Nephron (organoid): ENCODE measurements at regions not wholly inside any gene's neighbourhood (a gene's known extent, or its start where the extent isn't known, plus 50 kb on each side); places are given as distances from the start of the nearest gene placed in this dataset.
"Not testable (repeated sequence)": the region's sequence is repeated elsewhere in the genome, so short reads cannot be mapped to it uniquely, and the experiment has no call there.

Experiments
- H3K27ac Mint-ChIP-seq, 3 experiments: 2 replicates each; pipeline ENCODE4 v1.8.0; 2020; ENCODE audit warnings: mixed read lengths in 3 of 3, mild to moderate bottlenecking in 2 of 3, moderate library complexity in 1 of 3
- H3K27me3 Mint-ChIP-seq: 2 replicates; pipeline ENCODE4 v1.8.0; 2021; ENCODE audit warnings: low read depth, mild to moderate bottlenecking, moderate library complexity, mixed read lengths
- H3K36me3 Mint-ChIP-seq: 2 replicates; pipeline ENCODE4 v1.8.0; 2020; ENCODE audit warnings: low read depth, mixed read lengths
- H3K4me1 Mint-ChIP-seq: 2 replicates; pipeline ENCODE4 v1.8.0; 2020; ENCODE audit warnings: mixed read lengths
- H3K4me3 Mint-ChIP-seq, 3 experiments: 2 replicates each; pipeline ENCODE4 v1.8.0; 2020; ENCODE audit warnings: mild to moderate bottlenecking in 3 of 3, mixed read lengths in 3 of 3, moderate library complexity in 2 of 3
- H3K9me3 Mint-ChIP-seq: 2 replicates; pipeline ENCODE4 v1.8.0; 2020; ENCODE audit warnings: mixed read lengths
- CTCF ChIP-seq, 3 experiments: fragments of 200-600 bp; sonication (generic); IDR thresholded peaks; one replicate each; pipeline ENCODE4 v1.5.0; 2021; ENCODE audit warnings: antibody characterized with exemption in 3 of 3; ENCODE audit not compliant: unreplicated experiment in 3 of 3

GRCh38 chrX:46330513-46330912 lies 214.7 kb downstream of the ZNF674 start:
- Mint-ChIP-seq H3K27ac (no peak overlapping the region), H3K4me1 (peaks cover 17% of the 10 kb centered on the region), H3K27me3 (no peaks in the 10 kb centered on the region), H3K36me3 (no peaks in the 10 kb centered on the region), H3K4me3 (no peak overlapping the region), H3K9me3 (peaks cover 12% of the 10 kb centered on the region)
- no peak for TF ChIP-seq CTCF (IDR thresholded peaks at IDR 0.05; ENCODE audit: unreplicated experiment in 3 of 3)

- Mint-ChIP-seq H3K9me3 (peaks cover 5% of the 10 kb centered on the region), H3K4me1 (peaks cover 26% of the 10 kb centered on the region), H3K4me3 (no peak overlapping the region)
Observed at GRCh38 chrX:46328133-46328532, 217.1 kb downstream of the ZNF674 start.

GRCh38 chrX:46327566-46328115 lies 217.6 kb downstream of the ZNF674 start:
- TF ChIP-seq CTCF (IDR thresholded peaks at IDR 0.05; ENCODE audit: unreplicated experiment in 3 of 3) = no peak
- no peaks in the 10 kb centered on the region for H3K27me3 Mint-ChIP-seq
- no peaks in the 10 kb centered on the region for H3K36me3 Mint-ChIP-seq
- H3K4me3 Mint-ChIP-seq = peak overlapping the region; percentile 51 to 75 (median 67)
- H3K27ac Mint-ChIP-seq = peak overlapping the region; percentile 90 to 94 (median 94)
- H3K4me1 Mint-ChIP-seq = peaks cover 26% of the 10 kb centered on the region
- peaks cover 5% of the 10 kb centered on the region for H3K9me3 Mint-ChIP-seq

More at GRCh38 chrX:46328133-46328532, 217.1 kb downstream of the ZNF674 start:
- H3K27ac Mint-ChIP-seq = peak overlapping the region; percentile 84 to 94 (median 90)
- no peak for TF ChIP-seq CTCF (IDR thresholded peaks at IDR 0.05; ENCODE audit: unreplicated experiment in 3 of 3)
- no peaks in the 10 kb centered on the region for H3K36me3 Mint-ChIP-seq
- no peaks in the 10 kb centered on the region for H3K27me3 Mint-ChIP-seq

- Mint-ChIP-seq H3K9me3 (peaks cover 5% of the 10 kb centered on the region), H3K27ac (peak overlapping the region; percentile 74 to 86 (median 83)), H3K36me3 (no peaks in the 10 kb centered on the region), H3K4me3 (no peak overlapping the region), H3K27me3 (no peaks in the 10 kb centered on the region), H3K4me1 (peaks cover 28% of the 10 kb centered on the region)
- no peak for TF ChIP-seq CTCF (IDR thresholded peaks at IDR 0.05; ENCODE audit: unreplicated experiment in 3 of 3)
Observed at GRCh38 chrX:46326161-46326560, 219.1 kb downstream of the ZNF674 start.

- Mint-ChIP-seq H3K4me3 (peak overlapping the region in 1 of 3 experiments; percentile 50), H3K36me3 (no peaks in the 10 kb centered on the region), H3K27ac (peak overlapping the region; percentile 74 to 86 (median 83)), H3K9me3 (peaks cover 4% of the 10 kb centered on the region), H3K27me3 (no peaks in the 10 kb centered on the region), H3K4me1 (peaks cover 35% of the 10 kb centered on the region)
- TF ChIP-seq CTCF (IDR thresholded peaks at IDR 0.05; ENCODE audit: unreplicated experiment in 3 of 3) = no peak
Observed at GRCh38 chrX:46325312-46325877, 219.8 kb downstream of the ZNF674 start.

GRCh38 chrX:46324166-46324565 lies 221.1 kb downstream of the ZNF674 start:
- Mint-ChIP-seq H3K27me3 (no peaks in the 10 kb centered on the region), H3K4me1 (peaks cover 47% of the 10 kb centered on the region), H3K4me3 (no peak overlapping the region), H3K27ac (peak overlapping the region in 2 of 3 experiments; percentile 83 to 86), H3K36me3 (no peaks in the 10 kb centered on the region), H3K9me3 (peaks cover 2% of the 10 kb centered on the region)
- TF ChIP-seq CTCF (IDR thresholded peaks at IDR 0.05; ENCODE audit: unreplicated experiment in 3 of 3) = no peak

- H3K4me3 Mint-ChIP-seq, H3K27me3 Mint-ChIP-seq, H3K36me3 Mint-ChIP-seq, H3K9me3 Mint-ChIP-seq: not testable (repeated sequence)
- Mint-ChIP-seq H3K4me1 (peaks cover 44% of the 10 kb centered on the region), H3K27ac (peak overlapping the region; percentile 89 to 92 (median 91))
Observed at GRCh38 chrX:46322929-46323328, 222.3 kb downstream of the ZNF674 start.
